ENCODE measurements at regions not wholly inside any gene's neighbourhood (a gene's known extent, or its start where the extent isn't known, plus 50 kb on each side); places are given as distances from the start of the nearest gene placed in this dataset.

DNA sequence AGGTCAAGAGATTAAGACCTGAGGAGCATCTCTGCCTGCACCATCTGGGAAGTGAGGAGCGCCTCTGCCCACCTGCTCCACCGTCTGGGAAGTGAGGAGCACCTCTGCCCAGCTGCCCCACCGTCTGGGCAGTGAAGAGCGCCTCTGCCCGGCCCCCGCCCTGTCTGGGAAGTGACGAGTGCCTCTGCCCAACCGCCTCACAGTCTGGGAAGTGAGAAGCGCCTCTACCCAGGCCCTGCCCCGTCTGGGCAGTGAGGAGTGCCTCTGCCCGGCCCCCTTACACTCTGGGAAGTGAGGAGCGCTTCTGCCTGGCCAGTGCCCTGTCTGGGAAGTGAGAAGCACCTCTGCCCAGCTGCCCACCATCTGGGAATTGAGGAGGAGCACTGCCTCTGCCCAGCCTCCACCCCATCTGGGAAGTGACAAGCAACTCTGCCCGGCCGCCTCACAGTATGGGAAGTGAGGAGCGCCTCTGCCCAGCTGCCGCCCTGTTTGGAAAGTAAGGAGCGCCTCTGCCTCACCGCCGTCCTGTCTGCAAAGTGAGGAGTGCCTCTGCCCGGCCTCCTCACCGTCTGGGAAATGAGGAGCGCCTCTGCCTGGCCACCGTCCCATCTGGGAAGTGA lies 270.4 kb upstream of the NRSN1 start:
- TF ChIP-seq, protein P1, sequence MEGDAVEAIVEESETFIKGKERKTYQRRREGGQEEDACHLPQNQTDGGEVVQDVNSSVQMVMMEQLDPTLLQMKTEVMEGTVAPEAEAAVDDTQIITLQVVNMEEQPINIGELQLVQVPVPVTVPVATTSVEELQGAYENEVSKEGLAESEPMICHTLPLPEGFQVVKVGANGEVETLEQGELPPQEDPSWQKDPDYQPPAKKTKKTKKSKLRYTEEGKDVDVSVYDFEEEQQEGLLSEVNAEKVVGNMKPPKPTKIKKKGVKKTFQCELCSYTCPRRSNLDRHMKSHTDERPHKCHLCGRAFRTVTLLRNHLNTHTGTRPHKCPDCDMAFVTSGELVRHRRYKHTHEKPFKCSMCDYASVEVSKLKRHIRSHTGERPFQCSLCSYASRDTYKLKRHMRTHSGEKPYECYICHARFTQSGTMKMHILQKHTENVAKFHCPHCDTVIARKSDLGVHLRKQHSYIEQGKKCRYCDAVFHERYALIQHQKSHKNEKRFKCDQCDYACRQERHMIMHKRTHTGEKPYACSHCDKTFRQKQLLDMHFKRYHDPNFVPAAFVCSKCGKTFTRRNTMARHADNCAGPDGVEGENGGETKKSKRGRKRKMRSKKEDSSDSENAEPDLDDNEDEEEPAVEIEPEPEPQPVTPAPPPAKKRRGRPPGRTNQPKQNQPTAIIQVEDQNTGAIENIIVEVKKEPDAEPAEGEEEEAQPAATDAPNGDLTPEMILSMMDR (IDR thresholded peaks at IDR 0.05) = no peak
- no peak for TF ChIP-seq POLR2A (IDR thresholded peaks at IDR 0.05)

Measured in right lobe of liver (tissue), 4 donors.